ENCODE measurements at regions not wholly inside any gene's neighbourhood (a gene's known extent, or its start where the extent isn't known, plus 50 kb on each side); places are given as distances from the start of the nearest gene placed in this dataset.
"Not testable (repeated sequence)": the region's sequence is repeated elsewhere in the genome, so short reads cannot be mapped to it uniquely, and the experiment has no call there.

GRCh38 chr5:103866169-103866568 is 303.6 kb upstream of the NUDT12 start:
- no peaks in the 10 kb centered on the region for H3K9me3 Mint-ChIP-seq (ENCODE audit: low read depth, unreplicated experiment)
- CTCF ChIA-PET: no interaction called here
- intact Hi-C loops (cut with micrococcal nuclease; ENCODE audit: unreplicated experiment): no loop called here
- TF ChIP-seq CTCF (IDR thresholded peaks at IDR 0.05; ENCODE audit: unreplicated experiment): no peak
- no peaks in the 10 kb centered on the region for H3K4me1 Mint-ChIP-seq (ENCODE audit: low read depth, unreplicated experiment)
- DNase-seq: no peak
- H3K4me3 Mint-ChIP-seq (ENCODE audit: low read depth, unreplicated experiment): no peak overlapping the region
- no peak overlapping the region for H3K27ac Mint-ChIP-seq (ENCODE audit: unreplicated experiment)
- no TSS peak for BruUV-seq (replicated peaks)
- no peaks in the 10 kb centered on the region for H3K27me3 Mint-ChIP-seq (ENCODE audit: unreplicated experiment)
- no peaks in the 10 kb centered on the region for H3K36me3 Mint-ChIP-seq (ENCODE audit: insufficient read depth, unreplicated experiment)

GRCh38 chr5:103862398-103862797 is 299.8 kb upstream of the NUDT12 start:
- H3K36me3 Mint-ChIP-seq (ENCODE audit: insufficient read depth, unreplicated experiment): no peaks in the 10 kb centered on the region
- no peak for TF ChIP-seq CTCF (IDR thresholded peaks at IDR 0.05; ENCODE audit: unreplicated experiment)
- no TSS peak for BruUV-seq (replicated peaks)
- CTCF ChIA-PET: interaction anchor here (1.0 kb wide), 1 partner anchor 158 kb away, joined by 3 read pairs; no protein-coding TSS in a partner anchor
- H3K27ac Mint-ChIP-seq (ENCODE audit: unreplicated experiment): no peak overlapping the region
- H3K27me3 Mint-ChIP-seq (ENCODE audit: unreplicated experiment): no peaks in the 10 kb centered on the region
- H3K4me3 Mint-ChIP-seq (ENCODE audit: low read depth, unreplicated experiment): no peak overlapping the region
- DNase-seq: no peak
- no peaks in the 10 kb centered on the region for H3K4me1 Mint-ChIP-seq (ENCODE audit: low read depth, unreplicated experiment)
- intact Hi-C loops (cut with micrococcal nuclease; ENCODE audit: unreplicated experiment): no loop called here
- no peaks in the 10 kb centered on the region for H3K9me3 Mint-ChIP-seq (ENCODE audit: low read depth, unreplicated experiment)

GRCh38 chr5:103860327-103860726 is 297.7 kb upstream of the NUDT12 start:
- DNase-seq: no peak
- Mint-ChIP-seq H3K9me3 (ENCODE audit: low read depth, unreplicated experiment) (no peaks in the 10 kb centered on the region), H3K27ac (ENCODE audit: unreplicated experiment) (no peak overlapping the region), H3K4me1 (ENCODE audit: low read depth, unreplicated experiment) (no peaks in the 10 kb centered on the region), H3K27me3 (ENCODE audit: unreplicated experiment) (no peaks in the 10 kb centered on the region), H3K4me3 (ENCODE audit: low read depth, unreplicated experiment) (no peak overlapping the region), H3K36me3 (ENCODE audit: insufficient read depth, unreplicated experiment) (no peaks in the 10 kb centered on the region)
- no TSS peak for BruUV-seq (replicated peaks)
- TF ChIP-seq CTCF (IDR thresholded peaks at IDR 0.05; ENCODE audit: unreplicated experiment): no peak
- intact Hi-C loops (cut with micrococcal nuclease; ENCODE audit: unreplicated experiment): no loop called here
- CTCF ChIA-PET: no interaction called here

DNA sequence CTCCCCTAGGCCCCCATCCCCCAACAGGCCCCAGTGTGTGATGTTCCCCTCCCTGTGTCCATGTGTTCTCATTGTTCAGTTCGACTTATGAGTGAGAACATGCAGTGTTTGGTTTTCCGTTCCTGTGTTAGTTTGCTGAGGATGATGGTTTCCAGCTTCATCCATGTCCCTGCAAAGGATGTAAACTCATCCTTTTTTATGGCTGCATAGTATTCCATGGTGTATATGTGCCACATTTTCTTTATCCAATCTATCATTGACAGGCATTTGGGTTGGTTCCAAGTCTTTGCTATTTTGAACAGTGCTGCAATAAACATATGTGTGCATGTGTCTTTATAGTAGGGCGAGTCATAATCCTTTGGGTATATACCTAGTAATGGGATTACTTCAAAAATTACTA is 295.8 kb upstream of the NUDT12 start:
- H3K36me3 Mint-ChIP-seq (ENCODE audit: insufficient read depth, unreplicated experiment); H3K9me3 Mint-ChIP-seq (ENCODE audit: low read depth, unreplicated experiment); intact Hi-C loops (cut with micrococcal nuclease; ENCODE audit: unreplicated experiment); H3K27me3 Mint-ChIP-seq (ENCODE audit: unreplicated experiment); BruUV-seq (replicated peaks); H3K4me3 Mint-ChIP-seq (ENCODE audit: low read depth, unreplicated experiment); H3K4me1 Mint-ChIP-seq (ENCODE audit: low read depth, unreplicated experiment); H3K27ac Mint-ChIP-seq (ENCODE audit: unreplicated experiment); DNase-seq: not testable (repeated sequence)
- CTCF ChIA-PET: interaction anchor here (0.7 kb wide), 1 partner anchor 12 kb away, joined by 3 read pairs; no protein-coding TSS in a partner anchor

GRCh38 chr5:103851091-103851490 is 288.5 kb upstream of the NUDT12 start:
- DNase-seq: no peak
- no peak for TF ChIP-seq CTCF (IDR thresholded peaks at IDR 0.05; ENCODE audit: unreplicated experiment)
- intact Hi-C loops (cut with micrococcal nuclease; ENCODE audit: unreplicated experiment): no loop called here
- H3K36me3 Mint-ChIP-seq (ENCODE audit: insufficient read depth, unreplicated experiment): no peaks in the 10 kb centered on the region
- CTCF ChIA-PET: interaction anchor here (0.5 kb wide), 1 partner anchor 39 kb away, joined by 3 read pairs; no protein-coding TSS in a partner anchor
- no peaks in the 10 kb centered on the region for H3K9me3 Mint-ChIP-seq (ENCODE audit: low read depth, unreplicated experiment)
- no peaks in the 10 kb centered on the region for H3K27me3 Mint-ChIP-seq (ENCODE audit: unreplicated experiment)
- H3K4me1 Mint-ChIP-seq (ENCODE audit: low read depth, unreplicated experiment): peaks cover 28% of the 10 kb centered on the region
- no peak overlapping the region for H3K27ac Mint-ChIP-seq (ENCODE audit: unreplicated experiment)
- H3K4me3 Mint-ChIP-seq (ENCODE audit: low read depth, unreplicated experiment): no peak overlapping the region
- BruUV-seq (replicated peaks): no TSS peak

All from Calu3 (cell line).